Stimulated activated CD4-positive, alpha-beta T cell treated with anti-CD3 and anti-CD28 coated beads, Interleukin-12 subunit alpha, Interleukin-12 subunit beta, amount 100 ng/mL, for 48 hours (primary cell): ENCODE measurements at regions not wholly inside any gene's neighbourhood (a gene's known extent, or its start where the extent isn't known, plus 50 kb on each side); places are given as distances from the start of the nearest gene placed in this dataset.

Experiments used
- DNase-seq, 3 donors: peaks; one replicate each; pipeline ENCODE4 v3.0.0-alpha.2; 2020; ENCODE audit warnings: low read depth in 2 of 3, low spot score in 1 of 3

- no peak for DNase-seq
These were observed 453.8 kb upstream of the ZNF608 start for GRCh38 chr5:125199968-125200865.

GRCh38 chr5:125200866-125201373 lies 454.5 kb upstream of the ZNF608 start:
- no peak for DNase-seq

GRCh38 chr5:125201446-125202052 lies 455.1 kb upstream of the ZNF608 start:
- DNase-seq = no peak

GRCh38 chr5:125202353-125202752 lies 455.9 kb upstream of the ZNF608 start:
- DNase-seq = no peak

- no peak for DNase-seq
These were observed 456.5 kb upstream of the ZNF608 start for GRCh38 chr5:125202871-125203438.

GRCh38 chr5:125203912-125204311 lies 457.5 kb upstream of the ZNF608 start:
- DNase-seq = no peak

- no peak for DNase-seq
These were observed 459.3 kb upstream of the ZNF608 start for GRCh38 chr5:125205601-125206225.

GRCh38 chr5:125207856-125208255 lies 461.4 kb upstream of the ZNF608 start:
- no peak for DNase-seq

GRCh38 chr5:125209650-125210049 lies 463.2 kb upstream of the ZNF608 start:
- DNase-seq = no peak

GRCh38 chr5:125210242-125210947 lies 464.0 kb upstream of the ZNF608 start:
- no peak for DNase-seq

- no peak for DNase-seq
These were observed 467.6 kb upstream of the ZNF608 start for GRCh38 chr5:125214080-125214479.

- no peak for DNase-seq
These were observed 469.2 kb upstream of the ZNF608 start for GRCh38 chr5:125215593-125215992.

- no peak for DNase-seq
These were observed 473.3 kb upstream of the ZNF608 start for GRCh38 chr5:125219710-125220109.

GRCh38 chr5:125220284-125220683 lies 473.8 kb upstream of the ZNF608 start:
- no peak for DNase-seq

GRCh38 chr5:125222597-125223240 lies 476.3 kb upstream of the ZNF608 start:
- no peak for DNase-seq

- DNase-seq = no peak
These were observed 479.0 kb upstream of the ZNF608 start for GRCh38 chr5:125225424-125225823.

GRCh38 chr5:125226825-125227224 lies 480.4 kb upstream of the ZNF608 start:
- no peak for DNase-seq

- no peak for DNase-seq
These were observed 481.1 kb upstream of the ZNF608 start for GRCh38 chr5:125227333-125228095.

GRCh38 chr5:125228363-125229070 lies 482.1 kb upstream of the ZNF608 start:
- no peak for DNase-seq
